B cell (primary cell): ENCODE measurements at regions not wholly inside any gene's neighbourhood (a gene's known extent, or its start where the extent isn't known, plus 50 kb on each side); places are given as distances from the start of the nearest gene placed in this dataset.

Experiments used
- ATAC-seq: fragments of 200-7000 bp; cut with Tn5 transposase; one replicate; pipeline ENCODE4 v1.10.0; 2021; ENCODE audit warnings: low read depth, mild to moderate bottlenecking, moderate number of reproducible peaks, moderate library complexity
- CTCF ChIA-PET: fragments of 350-600 bp; sonication (Branson Sonifier 250); formaldehyde crosslinking; loops from one replicate; lab custom pipeline; 2021; ENCODE audit warnings: antibody characterized with exemption, inconsistent platforms; lab: Charles Lee
- POLR2A ChIA-PET: fragments of 350-600 bp; sonication (Branson Sonifier 250); formaldehyde crosslinking; loops from one replicate; lab custom pipeline; 2021; ENCODE audit warnings: antibody characterized with exemption; lab: Charles Lee
- DNase-seq: peaks from one replicate; pipeline ENCODE4 v3.0.0; 2013
- H2AFZ ChIP-seq: 2 replicates; pipeline ENCODE4 v1.6.1; 2012; ENCODE audit warnings: mild to moderate bottlenecking, low read depth, low read length; ENCODE audit not compliant: insufficient read depth, poor library complexity, severe bottlenecking
- H3K27ac ChIP-seq, 2 donors: 1 replicate in 1 of 2; 2 replicates in 1 of 2; pipeline ENCODE4 v1.5.1; 2012 to 2013; ENCODE audit warnings: low read length in 2 of 2, mild to moderate bottlenecking in 2 of 2, moderate library complexity in 1 of 2
- H3K27me3 ChIP-seq, 4 experiments: fragments of 200-600 bp in 1 of 4; sonication (generic) in 1 of 4; replicated peaks in 1 of 4; 1 replicate in 2 of 4; 2 replicates in 2 of 4; pipeline versions ENCODE4 v1.6.1 to v1.7.0; 2013 to 2016; ENCODE audit warnings: low read length in 3 of 4, mild to moderate bottlenecking in 2 of 4, mixed read lengths in 1 of 4, moderate library complexity in 1 of 4; ENCODE audit not compliant: insufficient read depth in 4 of 4, control insufficient read depth in 3 of 4; ENCODE audit errors: control extremely low read depth in 1 of 4
- H3K36me3 ChIP-seq, 2 experiments: replicated peaks in 1 of 2; 1 replicate in 1 of 2; 2 replicates in 1 of 2; pipeline versions ENCODE4 v1.6.1 to v1.7.1; 2013; ENCODE audit warnings: low read length in 1 of 2; ENCODE audit not compliant: insufficient read depth in 2 of 2, control insufficient read depth in 1 of 2; ENCODE audit errors: control extremely low read depth in 1 of 2, extremely low read depth in 1 of 2
- H3K4me1 ChIP-seq, 2 donors: fragments of 200-600 bp in 1 of 2; sonication (generic) in 1 of 2; 1 replicate in 1 of 2; 2 replicates in 1 of 2; pipeline versions ENCODE4 v1.5.1 to v1.6.1; 2013 to 2017; ENCODE audit warnings: low read length in 2 of 2; ENCODE audit not compliant: control insufficient read depth in 2 of 2, insufficient read depth in 2 of 2
- H3K4me2 ChIP-seq: replicated peaks from 2 replicates; pipeline ENCODE3; 2012; ENCODE audit warnings: mild to moderate bottlenecking, low read depth, low read length; ENCODE audit not compliant: poor library complexity, severe bottlenecking
- H3K4me3 ChIP-seq, 5 experiments: fragments of 200-600 bp in 1 of 5; sonication (generic) in 1 of 5; 1 replicate in 3 of 5; 2 replicates in 2 of 5; pipeline versions ENCODE4 v1.5.1 to v1.7.0; 2011 to 2016; ENCODE audit warnings: low read length in 4 of 5, mild to moderate bottlenecking in 4 of 5, low read depth in 2 of 5, control low read depth in 1 of 5, moderate library complexity in 1 of 5; ENCODE audit not compliant: insufficient read depth in 1 of 5; ENCODE audit errors: control extremely low read depth in 1 of 5, extremely low read depth in 1 of 5
- H3K79me2 ChIP-seq: fragments of 200-600 bp; sonication (generic); one replicate; pipeline ENCODE4 v1.6.0; 2016; ENCODE audit warnings: low read length; ENCODE audit not compliant: control insufficient read depth, insufficient read depth
- H3K9ac ChIP-seq: fragments of 200-600 bp; sonication (generic); 2 replicates; pipeline ENCODE4 v1.6.1; 2017; ENCODE audit warnings: mild to moderate bottlenecking, low read length, moderate library complexity
- H3K9me3 ChIP-seq, 3 donors: one replicate each; pipeline versions ENCODE4 v1.6.1 to v1.7.1; 2013; ENCODE audit warnings: low read length in 2 of 3; ENCODE audit not compliant: control insufficient read depth in 2 of 3, insufficient read depth in 1 of 3; ENCODE audit errors: control extremely low read depth in 1 of 3
- H4K20me1 ChIP-seq: 2 replicates; pipeline ENCODE4 v1.6.0; 2012; ENCODE audit warnings: mild to moderate bottlenecking, low read length; ENCODE audit not compliant: insufficient read depth, control insufficient read depth, poor library complexity, severe bottlenecking
- H3K27ac Mint-ChIP-seq: one replicate; pipeline ENCODE4 v1.8.0; 2021; ENCODE audit warnings: mixed read lengths
- H3K27me3 Mint-ChIP-seq: one replicate; pipeline ENCODE4 v1.8.0; 2021; ENCODE audit warnings: mixed read lengths
- H3K4me1 Mint-ChIP-seq: one replicate; pipeline ENCODE4 v1.8.0; 2021; ENCODE audit warnings: mixed read lengths
- H3K4me3 Mint-ChIP-seq: one replicate; pipeline ENCODE4 v1.8.0; 2021; ENCODE audit warnings: mixed read lengths
- H3K9me3 Mint-ChIP-seq: one replicate; pipeline ENCODE4 v1.8.0; 2022; ENCODE audit warnings: mixed read lengths; ENCODE audit not compliant: insufficient read depth
- CTCF ChIP-seq: fragments of 200-600 bp; IDR thresholded peaks from one replicate; pipeline ENCODE4 v1.8.0; 2022; ENCODE audit warnings: antibody characterized with exemption, mild to moderate bottlenecking
- EZH2 ChIP-seq: IDR thresholded peaks from 2 replicates; pipeline ENCODE4 v1.6.1; 2012; ENCODE audit warnings: borderline replicate concordance, low read depth, mild to moderate bottlenecking, moderate library complexity, low read length; ENCODE audit not compliant: insufficient read depth, poor library complexity, severe bottlenecking
- WGBS: methylation state at CpG from one replicate; pipeline ENCODE4 v1.1.5; 2013; ENCODE audit warnings: missing lambda C conversion rate; ENCODE audit not compliant: insufficient coverage; 5-methylcytosine and 5-hydroxymethylcytosine counted together
- intact Hi-C: fragments of 100-400 bp; cut with micrococcal nuclease; formaldehyde crosslinking; loops from one replicate; pipeline ENCODE4 v1.10.0; 2022

- POLR2A ChIA-PET: no interaction called here
- TF ChIP-seq EZH2 (no peak), CTCF (no peak)
- no peaks in the 10 kb centered on the region for H3K36me3 ChIP-seq
- ATAC-seq (no peak), DNase-seq (no peak)
- no peak overlapping the region for H3K9ac ChIP-seq
- H3K4me3 ChIP-seq: no peak overlapping the region
- Mint-ChIP-seq H3K27me3 (peaks cover 3% of the 10 kb centered on the region), H3K9me3 (no peaks in the 10 kb centered on the region), H3K27ac (no peak overlapping the region), H3K4me3 (no peak overlapping the region), H3K4me1 (no peaks in the 10 kb centered on the region)
- no peak overlapping the region for H3K4me2 ChIP-seq
- no peaks in the 10 kb centered on the region for H3K4me1 ChIP-seq
- H3K27me3 ChIP-seq: no peaks in the 10 kb centered on the region
- no peak overlapping the region for H2AFZ ChIP-seq
- CTCF ChIA-PET: no interaction called here
- H3K9me3 ChIP-seq: peaks cover 0 to 9% (median 0%) of the 10 kb centered on the region in 3 donors
- no peaks in the 10 kb centered on the region for H3K79me2 ChIP-seq
- H4K20me1 ChIP-seq: no peaks in the 10 kb centered on the region
- intact Hi-C loops: no loop called here
- 60% methylated on average over 7 of the region's 7 CpGs for WGBS
- no peak overlapping the region for H3K27ac ChIP-seq
Observed at GRCh38 chr17:10993126-10993525, 155.2 kb upstream of the PIRT start.

DNA sequence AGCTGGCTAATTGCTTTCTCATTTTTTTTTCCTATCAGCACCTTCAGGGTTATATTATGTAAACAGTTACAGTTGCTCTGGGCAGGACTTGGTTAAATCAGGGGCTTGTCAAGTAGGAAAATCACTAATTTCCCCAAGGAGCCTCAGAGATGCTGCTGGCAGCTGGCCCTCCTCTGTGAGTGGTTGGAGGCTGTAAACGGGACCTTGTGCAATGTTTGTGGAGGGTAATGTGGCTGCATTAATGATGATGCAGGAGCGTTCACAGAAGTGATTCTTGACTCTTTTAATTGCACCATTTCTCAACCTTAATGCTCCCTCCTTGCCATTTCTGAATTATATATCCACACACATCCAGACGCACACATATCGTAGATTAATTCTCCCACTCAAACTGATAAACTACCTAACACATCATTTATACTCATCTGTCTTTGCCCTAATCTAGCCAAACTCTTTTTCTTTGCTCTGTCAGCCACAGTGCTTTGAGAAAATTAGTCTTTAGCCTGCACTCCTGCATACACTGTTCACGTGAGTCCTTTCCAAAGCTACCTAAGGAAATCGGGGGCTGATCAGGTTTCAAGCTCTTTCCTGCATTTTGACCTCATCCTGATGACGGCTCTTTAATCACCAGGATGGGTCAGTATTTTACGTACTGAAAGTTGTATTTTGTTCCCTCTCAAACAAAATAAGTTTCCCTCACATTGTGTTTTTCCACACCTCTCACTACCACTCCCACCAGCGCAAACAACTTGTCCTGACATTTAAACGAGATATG, 154.4 kb upstream of the PIRT start:
- H3K9me3 Mint-ChIP-seq: no peaks in the 10 kb centered on the region
- H3K27me3 Mint-ChIP-seq: peaks cover 3% of the 10 kb centered on the region
- POLR2A ChIA-PET: no interaction called here
- CTCF ChIA-PET: no interaction called here
- no peak overlapping the region for H3K4me3 Mint-ChIP-seq
- Histone ChIP-seq H3K4me1 (no peaks in the 10 kb centered on the region), H2AFZ (no peak overlapping the region), H3K4me2 (no peak overlapping the region), H3K9ac (no peak overlapping the region), H3K4me3 (no peak overlapping the region), H4K20me1 (no peaks in the 10 kb centered on the region), H3K36me3 (no peaks in the 10 kb centered on the region), H3K9me3 (peaks cover 0 to 9% (median 0%) of the 10 kb centered on the region in 3 donors), H3K27ac (no peak overlapping the region), H3K27me3 (no peaks in the 10 kb centered on the region), H3K79me2 (no peaks in the 10 kb centered on the region)
- intact Hi-C loops: no loop called here
- 61% methylated on average over 7 of the region's 10 CpGs for WGBS
- H3K4me1 Mint-ChIP-seq: no peaks in the 10 kb centered on the region
- TF ChIP-seq CTCF (no peak), EZH2 (no peak)
- DNase-seq (no peak), ATAC-seq (no peak)
- no peak overlapping the region for H3K27ac Mint-ChIP-seq
